ENCODE measurements at regions not wholly inside any gene's neighbourhood (a gene's known extent, or its start where the extent isn't known, plus 50 kb on each side); places are given as distances from the start of the nearest gene placed in this dataset.

DNA sequence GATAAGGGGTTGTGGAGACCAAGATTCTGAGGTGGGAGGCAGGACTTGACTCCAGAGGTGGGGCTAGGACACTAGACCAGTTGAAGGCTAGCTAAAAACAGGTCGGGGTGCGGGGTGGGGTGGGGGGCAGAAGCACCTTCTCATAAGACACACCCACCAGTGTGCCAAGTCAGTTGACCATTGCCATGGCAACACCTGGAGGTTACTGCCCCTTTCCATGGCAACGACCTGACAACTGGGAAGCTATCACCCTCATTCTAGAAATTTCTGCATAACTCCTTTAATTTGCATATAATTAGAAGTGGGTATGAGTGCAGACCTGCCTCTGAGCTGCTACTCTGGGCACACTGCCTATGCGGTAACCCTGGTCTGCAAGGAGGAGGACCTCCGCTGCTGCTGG is 53.9 kb upstream of the ALOX12 start:
- DNase-seq: no peak

DNA sequence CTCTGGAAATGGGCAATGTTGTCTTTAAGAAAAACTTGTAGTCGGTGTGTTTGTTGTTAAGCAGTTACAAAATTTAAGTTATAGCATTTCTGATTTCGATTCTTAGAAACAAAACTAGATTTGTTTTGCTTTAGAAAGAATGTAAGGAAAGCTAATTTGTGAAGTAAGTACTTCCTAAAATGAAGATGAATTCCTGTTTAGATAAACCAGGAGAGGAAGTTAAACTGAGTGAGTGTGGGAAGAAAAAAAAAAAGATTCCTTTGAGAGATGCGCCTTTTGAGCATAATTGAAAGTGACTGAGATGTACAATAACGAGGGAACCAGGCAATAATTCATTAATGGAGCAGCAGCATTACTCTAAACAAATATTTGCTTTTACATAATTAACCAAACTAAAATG is 52.4 kb upstream of the ALOX12 start:
- no peak for DNase-seq

Measured in effector CD4-positive, alpha-beta T cell (primary cell).